Astrocyte of the spinal cord (primary cell): ENCODE measurements at regions not wholly inside any gene's neighbourhood (a gene's known extent, or its start where the extent isn't known, plus 50 kb on each side); places are given as distances from the start of the nearest gene placed in this dataset.

Source experiments
- DNase-seq: peaks from one replicate; pipeline ENCODE4 v3.0.0; 2011; ENCODE audit warnings: low read depth, low spot score
- H3K4me3 ChIP-seq: 2 replicates; pipeline ENCODE4 v1.5.1; 2011; ENCODE audit warnings: low read depth, mild to moderate bottlenecking, low read length, moderate library complexity
- CTCF ChIP-seq: IDR thresholded peaks from 2 replicates; pipeline ENCODE4 v1.5.1; 2012; ENCODE audit warnings: low read depth, mild to moderate bottlenecking, low read length, inconsistent platforms
- in situ Hi-C: cut with HindIII; loops from 2 replicates; pipeline ENCODE4 v1.10.0; 2017; ENCODE audit warnings: low sequenced_read_pairs

GRCh38 chr14:89588016-89588415, 171.0 kb upstream of the FOXN3 start:
- in situ Hi-C loops, result no loop called here
- no peak for TF ChIP-seq CTCF
- no peak for DNase-seq
- H3K4me3 ChIP-seq, result no peak overlapping the region

DNA sequence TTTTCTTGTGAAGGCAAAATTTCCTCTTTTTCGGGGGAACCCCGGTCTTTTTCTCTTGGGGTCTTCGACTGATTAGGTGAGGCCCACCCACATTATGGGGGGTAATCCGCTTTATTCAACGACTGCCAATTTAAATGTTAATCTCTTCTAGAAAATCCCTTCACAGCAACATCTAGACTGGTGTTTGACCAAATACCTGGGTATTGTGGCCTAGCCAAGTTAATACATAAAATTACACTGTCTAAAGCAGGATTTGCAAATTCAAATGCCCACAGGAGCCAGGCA, 170.0 kb upstream of the FOXN3 start:
- DNase-seq, result no peak
- no peak for TF ChIP-seq CTCF
- in situ Hi-C loops, result no loop called here
- no peak overlapping the region for H3K4me3 ChIP-seq

DNA sequence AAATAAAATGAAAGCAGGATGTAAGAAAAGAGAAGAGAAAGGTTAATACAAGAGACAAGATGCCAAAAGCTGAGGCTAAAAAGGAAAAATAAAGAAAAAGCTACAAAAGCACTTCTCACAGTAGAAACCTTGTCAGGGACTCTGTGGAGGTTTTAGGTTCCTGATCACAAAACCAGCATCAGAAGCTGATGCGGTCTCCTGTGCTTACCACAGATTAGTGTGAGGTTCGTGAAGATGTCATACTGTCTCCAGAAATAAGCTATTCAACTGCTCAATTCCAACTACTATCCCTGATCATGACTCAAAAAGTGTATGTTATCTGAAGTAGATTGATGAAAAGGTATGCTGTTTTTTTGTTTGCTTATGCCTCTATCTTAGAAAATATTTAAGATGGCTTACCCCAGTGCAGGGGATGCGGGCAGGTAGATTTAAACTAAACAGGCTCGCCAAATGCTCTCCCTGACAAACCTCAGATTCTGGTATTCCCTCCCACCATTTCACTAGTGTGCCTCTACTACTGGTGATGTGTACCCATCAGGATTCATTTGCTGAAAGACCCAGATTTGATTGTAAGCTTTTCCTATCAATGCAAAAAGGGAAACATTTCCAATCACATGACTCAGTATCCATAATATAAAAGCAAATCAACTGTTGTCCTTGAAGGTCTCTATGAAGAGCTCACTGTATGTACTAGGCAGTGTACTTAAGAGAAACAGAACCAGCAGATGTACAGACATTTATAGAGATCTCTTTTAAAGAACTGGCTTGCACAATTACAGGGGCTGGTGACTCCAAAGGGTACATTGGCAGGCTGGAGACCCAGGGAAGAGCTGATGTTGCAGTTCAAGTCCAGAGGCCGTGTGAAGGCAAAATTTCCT, 169.5 kb upstream of the FOXN3 start:
- in situ Hi-C loops, result no loop called here
- no peak overlapping the region for H3K4me3 ChIP-seq
- DNase-seq, result no peak
- no peak for TF ChIP-seq CTCF

DNA sequence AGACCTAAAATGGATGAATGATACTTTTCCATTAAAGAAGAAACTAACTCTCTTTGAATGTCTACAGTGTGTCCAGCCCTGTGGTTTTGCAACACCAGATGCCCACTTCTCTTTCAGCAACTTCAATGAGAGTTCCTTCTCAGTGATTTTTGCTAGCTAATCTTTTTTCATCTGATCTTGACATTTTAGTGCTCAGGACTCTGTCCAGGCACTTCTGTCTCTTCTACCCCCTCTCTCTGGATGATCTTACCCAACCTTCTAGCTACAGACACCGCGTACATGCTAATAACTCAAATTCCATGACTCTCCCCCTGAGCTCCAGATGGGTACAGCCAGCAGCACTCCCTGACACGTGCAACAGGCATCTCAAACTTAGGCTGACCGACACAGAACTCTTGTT, 161.1 kb upstream of the FOXN3 start:
- DNase-seq, result no peak
- TF ChIP-seq CTCF, result no peak
- in situ Hi-C loops, result no loop called here
- H3K4me3 ChIP-seq, result no peak overlapping the region

DNA sequence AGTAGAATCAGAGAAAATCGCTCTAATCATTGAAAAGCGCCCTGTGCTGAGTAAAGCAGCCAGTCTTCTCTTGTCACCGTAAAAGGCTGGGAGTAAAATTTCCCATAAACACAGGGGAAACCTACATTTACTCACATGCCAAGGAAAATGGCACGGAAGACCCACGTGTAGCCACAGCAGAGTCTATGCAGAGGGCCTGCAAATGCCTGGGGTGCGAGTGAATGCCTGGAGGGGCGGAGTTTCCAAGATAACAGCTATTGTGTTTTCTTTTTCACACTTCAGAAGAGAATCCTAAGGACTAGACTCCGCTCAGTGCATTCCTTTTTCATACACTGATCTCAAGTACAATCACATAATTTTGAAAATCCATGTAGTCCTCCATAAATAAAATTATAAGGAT, 159.9 kb upstream of the FOXN3 start:
- H3K4me3 ChIP-seq, result no peak overlapping the region
- in situ Hi-C loops, result no loop called here
- TF ChIP-seq CTCF, result no peak
- DNase-seq, result no peak

DNA sequence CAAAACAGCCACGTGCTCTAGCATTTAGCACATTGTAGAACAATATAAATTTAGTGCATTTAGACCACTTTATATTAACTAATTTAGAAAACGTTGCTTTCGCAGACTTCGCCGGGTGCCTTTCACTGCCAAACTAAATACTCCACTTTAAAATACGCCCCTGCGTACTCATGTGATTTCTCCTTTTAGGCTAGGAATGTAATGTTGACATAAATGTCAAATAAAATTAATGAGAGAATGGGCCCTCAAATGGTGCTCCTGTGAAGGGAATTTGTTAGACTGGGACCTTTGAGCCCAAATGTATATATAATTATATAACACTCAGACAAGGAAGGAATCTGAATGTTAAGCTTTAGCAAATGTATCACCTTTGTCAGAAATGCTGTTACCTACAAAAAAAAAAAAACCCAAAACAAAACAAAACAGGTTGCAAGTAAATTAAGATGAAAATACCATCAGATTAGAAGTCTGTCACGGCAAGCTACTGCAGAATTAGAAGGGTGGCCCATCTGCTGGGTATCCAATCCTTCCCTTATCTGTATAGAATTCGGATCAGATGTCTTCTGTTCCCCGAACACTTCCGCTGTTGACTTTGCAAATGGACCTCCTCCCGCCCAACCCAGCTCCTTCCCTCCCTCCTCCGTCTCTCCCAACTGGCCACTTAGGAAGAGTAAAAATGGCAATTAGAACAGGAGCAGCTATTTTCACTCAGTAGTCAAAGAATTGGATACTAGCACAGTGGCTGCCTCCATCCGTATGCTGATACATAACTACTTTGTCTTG, 159.3 kb upstream of the FOXN3 start:
- no peak overlapping the region for H3K4me3 ChIP-seq
- TF ChIP-seq CTCF, result no peak
- DNase-seq, result no peak
- in situ Hi-C loops, result no loop called here
